Hepatic stellate cell (primary cell): ENCODE measurements at regions not wholly inside any gene's neighbourhood (a gene's known extent, or its start where the extent isn't known, plus 50 kb on each side); places are given as distances from the start of the nearest gene placed in this dataset.
"Not testable (repeated sequence)": the region's sequence is repeated elsewhere in the genome, so short reads cannot be mapped to it uniquely, and the experiment has no call there.

ENCODE experiments used
- DNase-seq: peaks from one replicate; pipeline ENCODE4 v3.0.0; 2011; ENCODE audit warnings: low spot score

- no peak for DNase-seq
Measured at GRCh38 chr13:70255406-70255991, 147.2 kb upstream of the KLHL1 start.

DNA sequence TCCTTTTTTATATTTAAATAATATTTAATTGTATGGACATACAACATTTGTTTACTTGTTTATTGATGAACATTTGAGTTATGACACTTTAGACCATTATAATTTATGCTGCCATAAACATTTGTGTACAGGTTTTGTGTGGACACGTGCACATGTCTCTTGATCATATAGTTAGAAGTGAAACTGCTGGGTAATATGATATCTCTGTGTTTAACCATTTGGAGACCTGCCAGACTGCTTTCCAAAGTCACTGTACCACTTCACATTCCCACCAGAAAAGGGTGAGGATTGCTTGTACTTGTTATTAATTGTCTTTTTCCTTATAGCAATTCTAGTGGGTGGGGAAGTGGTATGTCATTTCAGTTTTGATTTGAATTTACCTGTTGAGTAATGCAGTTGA is 145.6 kb upstream of the KLHL1 start:
- no peak for DNase-seq

GRCh38 chr13:70253411-70253810 is 145.2 kb upstream of the KLHL1 start:
- DNase-seq = no peak

DNA sequence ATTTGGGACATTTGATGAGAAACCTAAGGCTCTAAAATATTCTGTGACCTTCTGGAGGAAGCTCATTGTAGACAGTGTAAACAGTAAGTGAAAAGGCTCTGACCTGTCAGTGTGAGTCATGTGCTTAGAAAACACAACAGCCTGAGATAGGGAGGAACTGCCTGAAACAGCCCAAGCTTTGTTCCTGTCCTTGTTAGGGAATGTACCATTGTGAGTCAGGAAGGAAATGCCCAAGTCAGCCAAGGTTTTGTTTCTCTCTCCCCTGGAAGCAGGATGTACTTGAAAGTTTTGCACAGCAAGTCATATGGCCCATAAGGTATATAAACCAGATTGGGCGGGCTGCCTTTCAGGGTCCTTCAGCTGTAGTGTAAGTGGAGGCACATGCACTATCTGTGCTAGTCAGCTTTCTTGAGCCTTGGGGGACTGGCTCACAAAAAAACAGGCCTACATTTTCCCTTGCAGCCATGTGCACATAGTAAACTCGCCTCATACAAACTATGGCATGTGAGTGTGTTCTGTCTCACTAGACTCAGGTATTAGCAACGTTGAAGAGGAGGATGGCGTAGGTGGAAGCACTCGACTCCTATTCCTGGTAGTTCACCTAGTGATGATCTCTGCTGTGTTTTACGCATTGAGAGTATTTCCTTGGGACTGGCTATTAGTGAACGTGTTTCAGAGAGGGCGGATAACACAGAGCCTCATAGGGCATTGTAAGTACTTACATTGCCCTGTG is 141.2 kb upstream of the KLHL1 start:
- no peak for DNase-seq

- DNase-seq = no peak
Measured at GRCh38 chr13:70237131-70237530, 128.9 kb upstream of the KLHL1 start.

- no peak for DNase-seq
Measured at GRCh38 chr13:70235565-70235964, 127.3 kb upstream of the KLHL1 start.

DNA sequence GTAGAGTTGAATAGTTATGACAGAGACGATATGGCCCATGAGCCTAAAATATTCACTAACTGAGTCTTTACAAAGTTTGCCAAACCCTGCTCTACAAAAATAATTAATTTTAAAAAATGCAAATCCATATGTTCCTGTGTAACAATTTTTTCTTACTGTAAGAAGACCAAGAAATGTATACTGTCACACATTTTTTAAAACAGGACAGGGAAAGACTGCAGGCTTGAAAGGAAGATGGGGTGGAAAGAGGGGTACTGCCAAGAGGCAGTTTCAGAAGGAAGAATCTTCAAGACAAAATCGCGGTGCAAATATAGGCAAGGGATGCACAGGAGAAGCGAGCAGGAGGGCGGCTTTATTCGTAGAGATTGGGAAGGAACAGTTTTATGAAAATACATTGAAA is 115.7 kb upstream of the KLHL1 start:
- no peak for DNase-seq

- DNase-seq = no peak
Measured at GRCh38 chr13:70222926-70223325, 114.7 kb upstream of the KLHL1 start.

GRCh38 chr13:70218618-70219017 is 110.4 kb upstream of the KLHL1 start:
- DNase-seq = no peak

- DNase-seq = not testable (repeated sequence)
Measured at GRCh38 chr13:70208968-70209367, 100.7 kb upstream of the KLHL1 start.

- no peak for DNase-seq
Measured at GRCh38 chr13:70206671-70207070, 98.4 kb upstream of the KLHL1 start.

DNA sequence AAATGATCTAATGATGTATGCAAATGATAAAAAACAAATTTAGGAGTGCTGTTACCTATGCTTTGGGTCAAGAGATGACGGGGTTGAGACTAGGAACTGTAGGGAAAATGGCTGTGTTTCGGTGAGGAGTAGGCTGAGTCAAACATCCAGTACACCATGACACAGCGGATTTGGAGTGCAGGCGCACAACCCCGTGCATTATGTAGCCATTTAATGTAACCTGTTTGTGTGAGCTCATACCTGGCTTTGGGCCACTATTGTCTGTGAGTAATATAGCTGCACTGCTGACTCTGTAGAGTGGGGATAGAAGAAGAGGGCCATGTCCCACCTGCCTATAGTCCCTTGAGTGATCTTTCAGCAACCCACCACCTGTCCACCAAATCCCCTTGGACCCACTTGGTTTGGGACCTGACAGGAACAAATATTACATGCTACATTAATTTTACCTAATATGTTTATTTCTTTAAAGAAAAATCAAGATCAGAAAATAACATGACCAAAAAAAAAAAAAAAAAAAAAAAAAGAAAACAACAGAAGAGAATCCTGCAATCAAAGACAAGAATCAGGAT is 95.5 kb upstream of the KLHL1 start:
- DNase-seq = no peak

- no peak for DNase-seq
Measured at GRCh38 chr13:70191034-70191433, 82.8 kb upstream of the KLHL1 start.

DNA sequence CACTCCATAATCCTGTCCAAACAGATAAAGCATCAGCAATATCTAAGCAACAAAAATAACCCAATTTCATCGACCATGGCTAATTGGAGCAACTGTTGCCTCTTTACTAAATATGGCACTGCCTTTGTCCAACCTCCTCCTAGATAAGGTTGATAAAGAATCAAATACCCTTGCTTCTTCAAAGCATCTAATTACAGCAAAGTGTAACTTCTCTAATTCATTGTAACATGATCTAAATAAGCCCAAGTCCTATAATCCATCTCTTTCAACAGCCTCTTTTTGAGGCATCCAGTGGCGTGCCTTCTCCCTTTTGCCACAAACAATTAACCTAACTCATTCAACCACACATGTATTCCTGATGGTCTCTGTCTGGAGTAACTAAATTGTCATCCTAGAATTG is 81.7 kb upstream of the KLHL1 start:
- DNase-seq = no peak

GRCh38 chr13:70188567-70188966 is 80.3 kb upstream of the KLHL1 start:
- DNase-seq = no peak

DNA sequence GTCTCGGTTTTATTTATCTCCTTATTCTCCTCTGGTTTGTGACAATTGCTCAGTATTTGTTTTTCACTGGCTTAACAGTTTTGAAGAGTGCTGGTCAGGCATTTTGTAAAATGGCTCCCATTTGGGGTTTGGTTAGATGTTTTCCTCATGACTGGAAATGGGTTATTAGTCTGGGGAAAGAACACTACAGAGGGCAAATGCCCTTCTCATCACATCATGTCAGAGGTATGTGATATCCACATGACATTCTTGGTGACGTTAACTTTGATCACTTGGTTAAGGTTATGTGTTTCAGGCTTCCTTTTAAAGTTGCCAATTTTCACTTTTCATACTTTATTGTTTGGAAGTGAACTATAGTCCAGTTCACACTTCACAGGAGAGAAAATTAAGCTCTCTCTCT is 74.8 kb upstream of the KLHL1 start:
- no peak for DNase-seq
